Activated CD4-positive, alpha-beta T cell treated with anti-CD3 and anti-CD28 coated beads, Interleukin-2, Interleukin-4, amounts not matched to agents 100 ng/mL and 50 ng/mL, durations not matched to agents 16 hours and 8 hours (primary cell): ENCODE measurements at regions not wholly inside any gene's neighbourhood (a gene's known extent, or its start where the extent isn't known, plus 50 kb on each side); places are given as distances from the start of the nearest gene placed in this dataset.
"Not testable (repeated sequence)": the region's sequence is repeated elsewhere in the genome, so short reads cannot be mapped to it uniquely, and the experiment has no call there.

Experiments
- DNase-seq: peaks from one replicate; pipeline ENCODE4 v3.0.0-alpha.2; 2020; ENCODE audit warnings: low spot score

DNA sequence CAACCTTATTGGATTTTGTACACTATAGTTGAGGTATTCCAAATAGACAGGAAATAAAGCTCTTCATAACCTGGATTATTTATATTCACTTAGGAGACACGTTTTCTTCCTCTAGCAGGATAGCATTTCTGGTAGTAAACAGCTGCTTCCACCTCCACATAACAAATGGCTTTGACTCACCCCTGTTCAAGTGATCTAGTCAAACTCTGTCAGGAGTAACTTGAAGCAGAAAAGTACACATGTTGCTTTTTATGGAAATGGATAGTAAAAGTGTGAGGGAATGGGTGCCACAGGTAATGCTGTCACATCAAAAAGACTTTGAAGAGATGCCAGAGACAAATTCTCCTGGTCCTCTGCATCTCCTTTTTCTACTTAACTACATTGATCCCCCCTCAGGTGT lies 258.7 kb upstream of the SLC7A11 start:
- DNase-seq: no peak

DNA sequence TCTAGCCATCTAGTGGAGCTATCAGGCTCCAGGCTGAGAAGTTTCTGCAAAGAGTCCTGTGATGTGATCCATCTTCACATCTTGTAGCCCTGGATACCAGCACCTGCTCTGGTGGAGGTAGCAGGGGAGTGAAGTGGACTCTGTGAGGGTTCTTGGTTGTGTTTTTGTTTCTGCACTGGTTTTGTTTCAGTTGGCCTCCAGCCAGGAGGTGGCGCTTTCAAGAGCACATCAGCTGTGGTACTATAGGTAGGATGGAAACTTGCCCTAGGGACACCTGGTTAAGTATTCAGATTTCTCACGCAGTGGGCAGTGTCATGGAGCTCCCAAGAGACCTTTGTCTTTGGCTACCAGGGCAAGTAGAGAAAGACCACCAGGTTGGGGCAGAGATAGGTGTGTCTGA lies 257.5 kb upstream of the SLC7A11 start:
- DNase-seq: no peak

DNA sequence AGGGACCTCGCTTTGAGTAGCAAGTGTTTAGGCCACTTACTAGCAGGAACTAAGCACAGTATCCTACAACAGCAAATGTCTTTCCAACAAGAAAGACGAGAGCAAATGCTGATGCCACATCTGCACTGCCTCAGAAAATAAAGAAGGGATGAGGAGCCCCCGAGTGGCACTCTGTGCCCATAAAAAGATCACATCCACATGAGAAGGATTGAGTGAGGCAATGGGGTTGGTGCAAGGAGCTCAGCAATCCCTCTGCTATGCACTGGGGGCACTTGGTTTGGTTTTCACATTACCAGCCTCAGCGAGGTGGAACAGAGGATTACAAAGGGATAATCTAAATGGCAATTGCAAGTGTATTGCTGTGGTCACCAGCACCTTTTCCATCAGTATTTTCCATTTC lies 252.8 kb upstream of the SLC7A11 start:
- DNase-seq: no peak

DNA sequence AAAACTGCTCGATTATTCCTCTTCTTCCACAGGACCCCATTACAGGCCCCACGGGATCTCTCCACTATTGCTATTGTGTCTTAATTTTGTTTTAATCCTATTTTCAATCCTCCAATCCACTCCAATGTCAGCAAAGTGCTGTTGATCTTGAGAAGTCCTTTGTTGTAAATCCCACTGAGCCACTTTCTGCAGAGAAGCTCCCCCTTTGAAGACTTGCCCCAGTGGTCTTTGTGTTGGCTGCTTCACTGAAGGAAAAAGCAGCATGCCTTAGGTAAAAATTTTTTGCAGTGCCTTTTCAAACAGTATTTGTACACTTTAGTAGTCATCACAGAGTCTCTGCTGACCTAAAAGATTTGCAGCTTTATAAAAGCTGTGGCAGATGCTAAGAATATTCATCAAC lies 252.0 kb upstream of the SLC7A11 start:
- no peak for DNase-seq

DNA sequence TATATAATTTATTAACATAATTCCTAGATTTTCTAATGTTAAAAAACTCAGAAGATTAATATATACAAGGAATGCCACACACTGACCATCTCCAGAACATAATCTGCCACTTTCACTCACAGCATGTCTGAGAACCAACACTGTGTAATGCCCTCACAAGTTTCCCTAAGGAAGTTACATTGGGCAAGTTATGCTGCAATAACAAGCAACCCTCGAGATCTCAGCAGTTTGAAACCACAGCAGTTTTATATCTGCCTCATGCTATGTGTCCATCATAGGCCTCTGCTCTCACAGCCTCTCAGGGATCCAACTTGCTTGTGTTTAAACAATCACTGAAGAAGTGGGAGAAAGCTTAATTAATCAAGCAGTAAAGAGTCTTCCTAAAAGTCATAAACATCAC lies 250.0 kb upstream of the SLC7A11 start:
- DNase-seq: no peak

DNA sequence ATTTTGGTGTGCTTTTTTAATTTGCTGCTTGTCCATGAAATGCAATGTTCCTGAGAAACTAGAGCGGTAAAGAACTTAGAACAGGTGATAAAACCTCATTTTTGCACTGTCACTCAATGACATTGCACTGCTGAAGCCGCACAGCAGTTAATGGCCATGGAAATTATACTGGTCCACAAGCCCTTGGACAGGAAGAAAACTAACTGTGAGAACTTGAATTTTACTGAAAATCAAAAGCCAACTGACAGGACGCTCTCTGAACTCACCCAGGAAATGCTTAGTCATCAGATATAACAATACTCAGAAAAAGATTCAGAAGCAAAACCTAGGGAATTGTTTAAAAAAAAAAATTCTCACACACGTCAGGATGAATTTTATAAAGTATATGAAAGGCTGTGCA lies 246.4 kb upstream of the SLC7A11 start:
- DNase-seq: no peak

DNA sequence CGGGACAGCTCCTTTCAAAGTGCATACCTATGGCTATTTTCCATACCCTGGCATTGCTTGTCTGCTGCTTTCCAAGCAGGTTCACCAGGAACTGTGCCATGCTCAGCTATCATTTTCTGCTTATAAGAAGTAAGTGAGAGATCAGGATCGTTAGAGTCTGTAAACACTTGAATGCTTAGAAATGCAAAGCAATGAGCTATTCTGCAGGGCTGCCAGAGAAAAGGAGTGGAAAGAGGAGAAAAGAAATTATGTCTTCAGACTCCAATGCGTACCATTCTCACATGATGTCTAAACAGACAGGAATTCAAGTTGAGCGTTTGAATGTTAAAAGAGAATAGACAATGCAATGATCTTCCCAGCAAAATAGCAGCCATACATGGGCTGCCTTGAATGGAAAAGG lies 245.5 kb upstream of the SLC7A11 start:
- DNase-seq: no peak

DNA sequence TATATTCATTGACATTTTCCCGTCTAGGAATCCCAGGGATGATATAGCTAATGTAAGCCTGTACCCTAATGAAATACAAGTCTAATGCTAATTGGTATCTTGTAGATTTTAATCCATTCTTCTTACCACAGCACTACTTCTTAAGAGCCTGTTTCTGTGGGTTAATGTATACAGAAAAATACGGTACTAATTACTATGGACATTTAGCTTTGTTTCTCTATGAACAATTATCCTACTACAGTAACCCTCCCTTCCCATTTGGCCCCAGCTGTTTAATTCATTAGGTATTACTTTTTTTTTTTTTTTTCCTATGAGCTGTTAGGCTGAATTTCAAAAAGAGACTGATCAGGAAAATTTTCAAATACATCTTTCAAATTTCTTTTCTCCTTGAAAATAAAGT lies 245.1 kb upstream of the SLC7A11 start:
- DNase-seq: no peak

DNA sequence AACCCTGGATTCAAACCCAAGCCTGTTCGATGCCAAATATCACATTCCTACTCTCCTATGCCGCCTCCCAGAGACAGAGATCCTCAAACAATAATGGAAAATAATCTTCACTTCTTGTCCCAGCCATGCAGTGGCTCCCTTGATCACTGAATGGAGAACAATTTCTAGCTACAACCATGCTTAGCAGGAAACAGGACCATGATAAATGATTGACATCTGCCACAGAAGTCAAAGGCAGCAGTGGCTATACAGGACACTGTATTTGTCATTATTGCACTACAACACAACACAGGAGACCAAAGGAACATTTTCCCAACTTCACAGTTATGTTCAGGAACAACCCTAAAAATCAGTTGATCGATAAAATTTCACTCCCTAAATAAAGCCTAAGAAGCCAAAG lies 243.3 kb upstream of the SLC7A11 start:
- DNase-seq: no peak

DNA sequence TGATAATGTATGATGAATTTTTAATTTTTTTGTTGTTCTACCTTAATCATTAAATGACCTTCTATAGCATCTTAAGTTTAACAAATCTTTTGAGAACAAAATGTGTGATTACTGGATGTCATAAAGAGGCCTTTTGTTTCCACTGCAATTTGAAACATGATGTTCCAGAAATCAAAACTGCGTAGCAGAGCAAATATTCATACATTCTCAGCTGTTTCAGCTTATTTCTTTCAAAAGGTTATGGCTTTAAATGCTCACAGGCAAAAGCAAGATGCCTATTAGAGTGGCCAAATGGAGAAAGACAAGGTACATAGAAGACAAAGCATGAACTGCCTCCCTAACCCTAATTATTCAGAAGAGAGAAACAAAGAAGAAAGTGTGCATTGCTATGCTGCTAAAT lies 233.0 kb upstream of the SLC7A11 start:
- DNase-seq: no peak

DNA sequence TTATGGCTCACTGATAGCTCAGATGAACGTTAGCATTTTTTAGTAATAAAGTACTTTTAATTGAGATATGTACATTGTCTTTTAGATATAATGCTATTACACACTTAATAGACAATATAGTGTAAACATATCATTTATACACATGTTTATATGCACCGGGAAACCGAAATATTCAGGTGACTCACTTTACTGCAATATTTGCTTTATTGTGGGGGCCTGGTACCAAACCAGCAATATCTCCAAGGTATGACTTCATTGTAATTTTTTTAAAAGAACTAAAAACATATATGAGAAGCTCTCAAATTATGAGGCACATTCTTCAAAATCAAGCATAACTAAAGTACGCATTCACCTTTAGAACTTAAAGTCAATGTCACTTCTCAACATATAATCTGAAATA lies 231.2 kb upstream of the SLC7A11 start:
- no peak for DNase-seq

DNA sequence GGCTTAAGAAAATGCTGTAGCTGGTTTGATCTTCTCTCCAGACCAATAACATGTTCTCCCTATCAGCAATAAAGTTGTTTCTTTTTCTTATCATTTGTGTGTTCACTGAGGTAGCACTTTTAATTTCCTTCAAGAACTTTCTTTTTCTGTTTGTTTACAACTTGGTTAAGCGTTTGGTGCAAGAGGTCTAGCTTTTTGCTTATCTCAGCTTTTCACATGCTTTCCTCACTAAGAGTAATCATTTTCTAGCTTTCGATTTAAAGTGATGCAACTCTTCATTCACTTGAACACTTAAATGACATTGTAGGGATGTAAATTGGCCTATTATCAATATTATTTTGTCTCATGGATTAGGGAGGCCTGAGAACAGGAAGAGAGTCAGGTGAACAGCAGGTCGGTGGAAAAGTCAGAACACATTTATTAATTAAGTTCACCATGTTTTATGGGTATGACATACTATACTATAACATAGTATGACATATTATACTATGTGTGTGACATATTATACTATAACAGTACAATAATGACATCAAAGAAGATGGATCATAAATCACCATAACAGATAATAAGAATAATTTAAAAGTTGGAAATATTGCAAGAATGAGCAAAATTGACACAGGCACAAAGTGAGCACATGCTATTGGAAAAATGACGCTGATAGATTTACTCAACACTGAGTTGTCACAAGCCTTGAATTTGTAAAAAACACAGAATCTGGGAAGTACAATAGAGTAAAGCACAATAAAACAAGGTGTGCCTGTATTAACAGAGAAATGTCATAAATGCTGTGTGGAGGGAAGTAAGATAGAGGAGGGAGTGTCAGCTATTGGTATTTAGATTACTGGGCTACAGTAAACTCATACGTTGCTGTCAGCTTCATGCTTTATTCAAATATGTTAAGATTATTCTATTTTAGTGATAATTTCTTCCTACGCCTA lies 218.6 kb upstream of the SLC7A11 start:
- no peak for DNase-seq

DNA sequence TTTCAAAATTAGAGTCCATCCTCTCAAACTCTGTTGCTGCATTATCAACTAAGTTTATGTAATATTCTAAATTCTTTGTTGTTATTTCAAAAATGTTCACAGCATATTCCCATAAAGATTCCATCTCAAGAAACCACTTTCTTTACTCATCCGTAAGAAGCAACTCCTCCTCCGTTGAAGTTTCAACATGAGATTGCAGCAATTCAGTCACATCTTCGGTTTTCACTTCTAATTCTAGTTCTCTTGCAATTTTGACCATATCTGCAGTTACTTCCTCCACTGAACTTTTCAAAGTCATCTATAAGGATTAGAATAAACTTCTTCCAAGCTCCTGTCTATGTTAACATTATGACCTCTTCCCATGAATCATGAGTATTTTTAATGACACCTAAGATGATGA lies 216.6 kb upstream of the SLC7A11 start:
- no peak for DNase-seq

DNA sequence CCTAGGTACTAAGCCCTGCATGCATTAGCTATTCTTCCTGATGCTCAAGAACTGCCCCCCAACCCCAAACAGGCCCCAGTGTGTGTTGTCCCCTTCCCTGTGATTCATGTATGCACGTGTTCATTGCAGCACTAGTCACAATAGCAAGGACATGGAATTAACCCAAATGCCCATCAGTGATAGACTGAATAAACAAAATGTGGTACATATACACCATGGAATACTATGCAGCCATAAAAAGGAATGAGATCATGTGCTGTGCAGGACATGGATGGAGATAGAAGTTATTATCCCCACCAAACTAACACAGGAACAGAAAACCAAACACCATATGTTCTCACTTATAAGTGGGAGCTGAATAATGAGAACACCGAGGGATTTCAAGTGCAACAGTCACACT lies 214.2 kb upstream of the SLC7A11 start:
- not testable (repeated sequence) for DNase-seq

DNA sequence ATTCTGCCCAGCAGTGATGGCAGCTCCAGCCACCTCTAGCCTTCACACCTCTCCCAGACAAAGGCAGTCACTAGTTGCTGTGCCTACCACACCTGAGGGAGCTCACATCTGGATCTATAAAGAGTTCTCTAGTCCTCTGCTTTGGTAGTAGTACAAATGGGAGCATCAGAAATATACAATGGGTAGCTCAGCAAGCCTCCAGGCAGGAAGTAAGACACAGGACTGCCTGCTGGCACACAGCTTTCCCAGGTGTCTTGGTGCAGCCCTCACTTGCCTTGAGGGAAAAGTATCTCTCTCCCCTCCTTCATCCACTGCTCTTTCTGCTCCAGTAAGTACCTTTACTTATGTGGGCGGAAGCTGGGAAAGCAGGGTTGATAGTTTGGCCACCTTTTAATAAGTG lies 212.9 kb upstream of the SLC7A11 start:
- DNase-seq: no peak

DNA sequence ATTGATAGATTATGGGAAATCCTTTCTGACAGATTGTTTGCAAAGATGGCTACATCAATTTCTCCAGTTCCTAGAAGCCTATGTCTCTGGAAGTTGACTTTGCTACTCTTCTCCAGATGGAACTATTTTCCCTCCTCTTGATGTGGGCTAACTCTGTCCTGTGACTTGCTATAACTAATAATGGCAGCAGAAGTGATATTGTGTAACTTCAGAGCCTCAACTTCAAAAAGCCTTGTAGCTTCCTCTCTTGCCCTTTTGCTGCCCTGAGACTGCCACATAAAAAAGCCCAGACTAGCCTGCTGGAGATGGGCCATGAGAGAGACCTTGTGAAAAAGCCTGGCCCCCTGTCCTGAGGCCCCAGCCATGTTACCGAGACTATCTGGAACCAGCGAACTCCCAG lies 210.7 kb upstream of the SLC7A11 start:
- no peak for DNase-seq

DNA sequence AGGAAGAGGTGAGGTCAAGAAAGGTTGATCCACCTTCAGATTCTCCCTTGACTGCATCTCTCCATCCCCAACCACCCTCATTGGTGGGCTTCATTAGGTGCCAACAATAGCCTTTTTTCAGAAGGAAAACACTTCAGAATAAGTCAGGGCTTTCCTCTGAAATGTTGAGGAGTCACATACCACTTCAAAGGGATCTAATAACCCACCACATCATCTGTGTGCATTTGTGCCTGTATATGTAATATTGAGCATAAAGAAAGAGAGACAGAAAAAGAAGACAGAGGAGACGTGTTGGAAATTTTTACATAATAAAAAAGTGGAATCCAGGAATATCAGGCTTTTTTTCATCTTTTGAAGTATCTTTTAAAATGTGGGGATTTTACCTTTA lies 209.1 kb upstream of the SLC7A11 start:
- DNase-seq: no peak

DNA sequence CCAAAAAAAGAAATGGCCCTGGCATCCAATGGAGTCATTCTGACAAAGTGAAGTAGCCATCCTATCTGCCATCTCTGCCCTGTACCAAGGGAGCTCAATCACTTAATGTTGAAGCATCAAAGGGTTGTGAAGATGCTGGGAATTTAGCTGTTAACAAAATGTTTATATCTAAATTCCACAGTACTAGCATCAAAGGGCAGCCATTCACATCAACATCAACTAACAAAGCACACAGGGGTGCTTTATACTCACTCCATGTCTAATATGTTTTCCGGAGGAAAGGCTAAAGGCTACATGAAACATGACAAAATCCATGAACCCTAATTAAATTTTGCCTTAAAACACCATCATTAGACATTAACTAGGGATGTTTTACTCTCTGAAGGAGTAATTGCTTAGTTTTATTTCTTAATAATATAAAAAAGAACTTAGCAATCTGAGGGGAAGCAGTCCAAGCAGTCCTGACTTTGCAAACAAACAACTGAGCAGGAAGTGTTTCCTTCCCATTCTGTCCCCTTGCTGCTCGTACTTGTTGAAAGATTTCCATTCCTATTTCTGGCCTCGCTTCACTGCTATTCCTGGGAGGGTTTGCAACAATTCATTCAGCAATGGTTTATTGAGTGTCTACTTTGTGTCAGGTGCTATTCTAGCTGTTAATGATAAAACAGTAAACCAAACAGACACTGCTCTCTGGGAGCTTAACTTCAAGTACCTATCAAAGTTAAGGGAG lies 208.6 kb upstream of the SLC7A11 start:
- DNase-seq: no peak

DNA sequence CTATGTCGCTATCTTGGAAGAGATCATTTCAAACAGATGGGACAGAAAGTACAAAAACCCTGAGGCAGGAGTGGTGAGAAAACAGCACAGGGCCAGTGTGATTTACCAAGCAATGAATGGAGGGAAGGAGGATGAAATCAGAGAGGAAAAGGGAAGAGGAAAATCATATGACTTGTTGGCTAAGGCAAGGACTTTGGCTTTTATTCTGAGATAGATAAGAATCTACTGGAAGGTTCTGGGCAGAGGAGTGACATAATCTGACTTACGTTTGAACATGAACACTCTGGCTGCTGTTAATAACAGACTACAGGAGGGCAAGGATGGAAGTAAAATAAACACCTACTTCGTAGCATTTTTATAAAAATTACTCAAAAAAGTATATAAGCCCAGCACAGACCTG lies 207.8 kb upstream of the SLC7A11 start:
- DNase-seq: no peak

DNA sequence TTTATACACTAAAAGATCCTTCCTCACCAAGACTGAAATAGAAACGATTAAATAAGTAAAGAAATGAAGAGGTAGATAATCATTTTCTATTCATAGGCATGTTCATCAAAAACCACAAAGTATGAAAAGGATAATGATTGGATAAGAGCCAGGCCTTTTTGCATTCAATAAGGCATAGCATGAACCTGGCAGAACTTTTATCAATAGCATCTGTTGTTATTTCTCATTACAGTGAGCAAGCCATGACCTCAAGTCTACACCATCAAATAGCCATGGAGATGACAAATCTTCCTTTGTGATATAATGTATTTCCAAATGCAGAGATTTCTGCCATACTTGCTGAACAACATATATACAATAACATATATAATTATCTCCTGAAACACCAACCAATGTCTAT lies 206.0 kb upstream of the SLC7A11 start:
- no peak for DNase-seq

DNA sequence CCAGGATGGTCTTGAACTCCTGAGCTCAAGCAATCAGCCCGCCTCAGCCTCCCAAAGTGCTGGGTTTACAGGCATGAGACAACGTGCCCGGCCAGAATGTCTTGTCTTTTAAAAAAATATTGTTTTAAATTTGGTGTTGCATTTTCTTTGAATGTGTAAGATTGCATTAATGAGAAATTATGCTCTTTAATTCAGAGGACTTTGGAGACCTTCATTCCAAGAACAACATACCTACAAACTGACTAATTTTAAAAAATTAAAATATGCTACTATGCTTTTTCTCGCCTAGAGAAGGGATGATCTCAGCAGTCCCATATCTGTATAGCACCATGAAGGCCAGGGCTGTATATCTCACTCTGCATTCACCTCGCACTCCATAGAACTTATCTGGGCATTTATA lies 204.3 kb upstream of the SLC7A11 start:
- no peak for DNase-seq

DNA sequence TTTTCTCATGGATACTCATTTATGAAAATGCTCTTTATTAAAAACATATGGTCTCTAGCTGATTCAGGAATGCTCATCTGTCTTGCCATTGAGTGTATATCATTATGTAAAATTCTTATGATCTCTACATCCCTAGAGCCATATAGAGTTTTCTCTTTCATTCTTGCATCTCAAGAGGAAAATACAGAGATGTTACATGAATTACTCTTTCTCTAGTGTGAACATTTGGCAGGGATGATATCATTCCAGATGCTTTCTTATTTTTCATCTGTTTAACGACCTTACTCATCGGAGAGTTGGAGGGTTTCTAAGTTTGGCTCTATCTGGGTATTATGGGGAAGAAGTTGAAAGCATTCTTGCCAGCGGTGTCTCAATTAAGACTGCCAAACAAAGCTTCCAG lies 202.9 kb upstream of the SLC7A11 start:
- no peak for DNase-seq

DNA sequence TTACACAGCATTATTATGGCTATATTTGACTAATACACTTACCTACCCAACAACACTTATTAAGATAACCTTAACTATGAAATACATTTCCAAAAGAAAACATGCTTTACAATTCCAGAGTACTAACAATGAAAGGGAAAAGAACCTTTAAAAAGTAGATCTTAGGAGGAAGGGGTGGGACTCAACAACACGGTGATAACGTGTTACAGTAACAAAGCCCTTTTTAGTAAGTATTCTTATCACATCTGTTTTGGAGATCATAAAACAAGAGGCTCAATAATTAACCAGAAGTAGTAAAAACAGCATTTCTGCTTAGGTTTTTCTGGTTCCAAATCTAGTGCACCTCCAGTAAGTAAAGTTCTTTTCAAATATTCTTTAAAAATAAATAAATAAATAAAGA lies 202.1 kb upstream of the SLC7A11 start:
- DNase-seq: no peak

DNA sequence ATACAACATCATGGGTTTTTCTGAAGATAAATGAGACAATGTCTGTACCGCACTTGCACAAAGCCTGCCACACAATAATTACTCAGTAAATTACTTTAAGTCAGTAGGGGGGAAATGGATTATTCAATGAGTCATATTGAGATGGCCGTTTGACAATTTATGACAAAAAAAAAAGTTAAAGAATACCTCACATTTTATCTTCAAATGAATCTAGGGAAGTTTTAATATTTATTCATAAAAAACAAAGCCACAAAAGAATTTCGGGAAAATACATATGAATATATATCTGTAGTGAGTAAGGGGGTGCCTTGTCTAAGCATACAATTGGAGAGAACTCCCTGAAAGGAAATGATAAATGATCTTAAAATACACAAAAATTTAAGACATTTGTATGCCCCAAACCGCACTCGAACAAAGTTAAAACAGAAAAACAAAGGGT lies 197.0 kb upstream of the SLC7A11 start:
- no peak for DNase-seq
